Ascending aorta (tissue), 2 donors: ENCODE measurements at regions not wholly inside any gene's neighbourhood (a gene's known extent, or its start where the extent isn't known, plus 50 kb on each side); places are given as distances from the start of the nearest gene placed in this dataset.

Experiments
- DNase-seq, 2 donors: peaks; one replicate each; pipeline ENCODE4 v3.0.0-alpha.2; 2019; ENCODE audit warnings: low spot score in 2 of 2
- H3K27ac ChIP-seq, 2 donors: fragments of 200-600 bp; sonication (generic); one replicate each; pipeline ENCODE4 v1.5.1; 2016 to 2017; ENCODE audit warnings: mild to moderate bottlenecking in 1 of 2
- H3K27me3 ChIP-seq: fragments of 200-600 bp; sonication (generic); one replicate; pipeline ENCODE4 v1.5.1; 2017
- H3K36me3 ChIP-seq, 2 donors: fragments of 200-600 bp; sonication (generic); one replicate each; pipeline ENCODE4 v1.5.1; 2016
- H3K4me1 ChIP-seq, 2 donors: fragments of 200-600 bp; sonication (generic); one replicate each; pipeline ENCODE4 v1.5.1; 2016 to 2017; ENCODE audit warnings: mild to moderate bottlenecking in 1 of 2
- H3K4me3 ChIP-seq, 2 donors: fragments of 200-600 bp; sonication (generic); one replicate each; pipeline ENCODE4 v1.5.1; 2016 to 2017; ENCODE audit warnings: mild to moderate bottlenecking in 1 of 2
- H3K9me3 ChIP-seq, 2 donors: fragments of 200-600 bp; sonication (generic); one replicate each; pipeline ENCODE4 v1.5.1; 2016
- intact Hi-C: fragments of 100-400 bp; cut with DNase I; formaldehyde crosslinking; loops from one replicate; pipeline ENCODE4 v1.15.1; 2023
- TF ChIP-seq, protein P1 (sequence below), 3 experiments: fragments of 200-600 bp in 2 of 3; fragments of 450-650 bp in 1 of 3; sonication (generic) in 2 of 3; IDR thresholded peaks; one replicate each; pipeline ENCODE4 v1.5.1; 2016 to 2019; ENCODE audit warnings: antibody characterized with exemption in 3 of 3, mild to moderate bottlenecking in 1 of 3, moderate library complexity in 1 of 3

DNA sequence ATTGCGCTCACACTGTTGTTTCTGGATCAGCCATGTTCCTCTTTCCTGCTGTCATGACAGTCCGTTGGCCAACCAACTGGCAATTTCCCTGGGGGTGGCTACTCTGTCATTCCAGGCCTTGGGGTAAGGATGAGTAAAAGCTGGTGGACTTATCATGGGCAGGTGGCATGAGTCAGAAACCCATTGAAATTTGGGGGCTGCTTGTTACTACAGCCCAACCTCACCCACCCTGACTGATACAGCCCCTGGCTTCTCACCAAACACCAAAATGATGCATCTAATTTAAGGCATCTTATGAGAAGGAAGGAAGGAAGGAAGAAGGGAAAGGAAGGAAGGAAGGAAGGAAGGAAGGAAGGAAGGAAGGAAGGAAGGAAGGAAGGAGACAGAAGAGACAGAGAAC lies 53.9 kb upstream of the CRHR1 start:
- no peak for DNase-seq
- Histone ChIP-seq H3K27me3 (no peaks in the 10 kb centered on the region), H3K27ac (no peak overlapping the region), H3K9me3 (peaks cover 0 to 9% of the 10 kb centered on the region in 2 donors), H3K4me1 (no peaks in the 10 kb centered on the region), H3K4me3 (no peak overlapping the region), H3K36me3 (no peaks in the 10 kb centered on the region)
- intact Hi-C loops, result no loop called here
- TF ChIP-seq, protein P1, sequence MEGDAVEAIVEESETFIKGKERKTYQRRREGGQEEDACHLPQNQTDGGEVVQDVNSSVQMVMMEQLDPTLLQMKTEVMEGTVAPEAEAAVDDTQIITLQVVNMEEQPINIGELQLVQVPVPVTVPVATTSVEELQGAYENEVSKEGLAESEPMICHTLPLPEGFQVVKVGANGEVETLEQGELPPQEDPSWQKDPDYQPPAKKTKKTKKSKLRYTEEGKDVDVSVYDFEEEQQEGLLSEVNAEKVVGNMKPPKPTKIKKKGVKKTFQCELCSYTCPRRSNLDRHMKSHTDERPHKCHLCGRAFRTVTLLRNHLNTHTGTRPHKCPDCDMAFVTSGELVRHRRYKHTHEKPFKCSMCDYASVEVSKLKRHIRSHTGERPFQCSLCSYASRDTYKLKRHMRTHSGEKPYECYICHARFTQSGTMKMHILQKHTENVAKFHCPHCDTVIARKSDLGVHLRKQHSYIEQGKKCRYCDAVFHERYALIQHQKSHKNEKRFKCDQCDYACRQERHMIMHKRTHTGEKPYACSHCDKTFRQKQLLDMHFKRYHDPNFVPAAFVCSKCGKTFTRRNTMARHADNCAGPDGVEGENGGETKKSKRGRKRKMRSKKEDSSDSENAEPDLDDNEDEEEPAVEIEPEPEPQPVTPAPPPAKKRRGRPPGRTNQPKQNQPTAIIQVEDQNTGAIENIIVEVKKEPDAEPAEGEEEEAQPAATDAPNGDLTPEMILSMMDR (IDR thresholded peaks at IDR 0.05), result no peak

- TF ChIP-seq, protein P1 (IDR thresholded peaks at IDR 0.05), result no peak
- no peak overlapping the region for H3K27ac ChIP-seq
- no peaks in the 10 kb centered on the region for H3K4me1 ChIP-seq
- no peaks in the 10 kb centered on the region for H3K27me3 ChIP-seq
- no peaks in the 10 kb centered on the region for H3K36me3 ChIP-seq
- no peak for DNase-seq
- H3K4me3 ChIP-seq, result no peak overlapping the region
- intact Hi-C loops, result no loop called here
- peaks cover 0 to 9% of the 10 kb centered on the region in 2 donors for H3K9me3 ChIP-seq
Measured at GRCh38 chr17:45731459-45731858, 52.7 kb upstream of the CRHR1 start.

- H3K4me3 ChIP-seq, result no peak overlapping the region
- H3K4me1 ChIP-seq, result no peaks in the 10 kb centered on the region
- TF ChIP-seq, protein P1 (IDR thresholded peaks at IDR 0.05), result no peak
- no peak for DNase-seq
- H3K27ac ChIP-seq, result no peak overlapping the region
- no peaks in the 10 kb centered on the region for H3K36me3 ChIP-seq
- intact Hi-C loops, result no loop called here
- H3K27me3 ChIP-seq, result no peaks in the 10 kb centered on the region
- peaks cover 0 to 9% of the 10 kb centered on the region in 2 donors for H3K9me3 ChIP-seq
Measured at GRCh38 chr17:45732926-45733505, 51.1 kb upstream of the CRHR1 start.

- TF ChIP-seq, protein P1 (IDR thresholded peaks at IDR 0.05), result no peak
- Histone ChIP-seq H3K27me3 (no peaks in the 10 kb centered on the region), H3K36me3 (no peaks in the 10 kb centered on the region), H3K4me1 (no peaks in the 10 kb centered on the region), H3K9me3 (peaks cover 0 to 9% of the 10 kb centered on the region in 2 donors), H3K27ac (no peak overlapping the region), H3K4me3 (no peak overlapping the region)
- intact Hi-C loops, result no loop called here
- DNase-seq, result no peak
Measured at GRCh38 chr17:45733781-45734180, 50.3 kb upstream of the CRHR1 start.
